H9 (cell line): ENCODE measurements at regions not wholly inside any gene's neighbourhood (a gene's known extent, or its start where the extent isn't known, plus 50 kb on each side); places are given as distances from the start of the nearest gene placed in this dataset.

ENCODE experiments used
- DNase-seq: peaks from one replicate; pipeline ENCODE4 v3.0.0-alpha.2; 2017
- H2AFZ ChIP-seq: one replicate; pipeline ENCODE4 v1.6.1; 2013; ENCODE audit warnings: mild to moderate bottlenecking, low read length, control low read depth, moderate library complexity
- H2AK5ac ChIP-seq: 2 replicates; pipeline ENCODE4 v1.6.1; 2013; ENCODE audit warnings: low read length, control low read depth, mixed read lengths; ENCODE audit not compliant: insufficient read length
- H2BK120ac ChIP-seq: one replicate; pipeline ENCODE4 v1.6.1; 2013; ENCODE audit warnings: low read depth, mild to moderate bottlenecking, low read length, control low read depth, inconsistent platforms; ENCODE audit not compliant: poor library complexity, severe bottlenecking
- H2BK12ac ChIP-seq: 2 replicates; pipeline ENCODE4 v1.6.1; 2013; ENCODE audit warnings: low read length, control low read depth, mixed read lengths, low read depth; ENCODE audit not compliant: insufficient read length
- H2BK15ac ChIP-seq: 2 replicates; pipeline ENCODE4 v1.6.1; 2013; ENCODE audit warnings: low read depth, low read length, control low read depth
- H2BK20ac ChIP-seq: one replicate; pipeline ENCODE4 v1.6.1; 2013; ENCODE audit warnings: low read depth, mild to moderate bottlenecking, low read length, control low read depth, inconsistent platforms; ENCODE audit not compliant: poor library complexity, severe bottlenecking
- H2BK5ac ChIP-seq: 2 replicates; pipeline ENCODE4 v1.6.1; 2013; ENCODE audit warnings: low read length, control low read depth, mixed read lengths; ENCODE audit not compliant: insufficient read length
- H3K14ac ChIP-seq: 2 replicates; pipeline ENCODE4 v1.6.1; 2013; ENCODE audit warnings: low read length, control low read depth; ENCODE audit not compliant: insufficient read depth
- H3K18ac ChIP-seq: 2 replicates; pipeline ENCODE4 v1.6.1; 2013; ENCODE audit warnings: low read depth, mild to moderate bottlenecking, mixed read lengths, low read length, control low read depth; ENCODE audit not compliant: insufficient read length
- H3K23ac ChIP-seq: 2 replicates; pipeline ENCODE4 v1.6.1; 2013; ENCODE audit warnings: low read length, control low read depth, mixed read lengths, low read depth; ENCODE audit not compliant: insufficient read length
- H3K23me2 ChIP-seq: 2 replicates; pipeline ENCODE4 v1.6.1; 2013; ENCODE audit warnings: low read depth, mild to moderate bottlenecking, mixed read lengths, low read length, control low read depth; ENCODE audit not compliant: insufficient read length, poor library complexity, severe bottlenecking
- H3K27ac ChIP-seq: 2 replicates; pipeline ENCODE4 v1.5.1; 2013; ENCODE audit warnings: low read length, control low read depth, mixed read lengths, low read depth; ENCODE audit not compliant: insufficient read length
- H3K27me3 ChIP-seq: 2 replicates; pipeline ENCODE4 v1.6.1; 2013; ENCODE audit warnings: low read length, control low read depth, inconsistent platforms; ENCODE audit not compliant: insufficient read depth
- H3K4ac ChIP-seq: 2 replicates; pipeline ENCODE4 v1.6.1; 2013; ENCODE audit warnings: low read depth, mild to moderate bottlenecking, control low read depth, inconsistent platforms, low read length, moderate library complexity
- H3K4me1 ChIP-seq: 2 replicates; pipeline ENCODE4 v1.6.1; 2013; ENCODE audit warnings: low read length, control low read depth, inconsistent platforms; ENCODE audit not compliant: insufficient read depth
- H3K4me2 ChIP-seq: 2 replicates; pipeline ENCODE4 v1.6.1; 2013; ENCODE audit warnings: low read length, control low read depth, mixed read lengths; ENCODE audit not compliant: insufficient read length, insufficient read depth
- H3K56ac ChIP-seq: 2 replicates; pipeline ENCODE4 v1.6.1; 2013; ENCODE audit warnings: low read depth, mild to moderate bottlenecking, mixed read lengths, low read length, control low read depth; ENCODE audit not compliant: insufficient read length
- H3K79me1 ChIP-seq: 2 replicates; pipeline ENCODE4 v1.6.1; 2013; ENCODE audit warnings: low read depth, mild to moderate bottlenecking, moderate library complexity, low read length, control low read depth, inconsistent platforms; ENCODE audit not compliant: insufficient read depth, poor library complexity, severe bottlenecking
- H3K79me2 ChIP-seq: 2 replicates; pipeline ENCODE4 v1.6.1; 2013; ENCODE audit warnings: low read length, control low read depth, inconsistent platforms; ENCODE audit not compliant: insufficient read depth
- H3K9ac ChIP-seq: 2 replicates; pipeline ENCODE4 v1.6.1; 2013; ENCODE audit warnings: low read length, control low read depth, mixed read lengths; ENCODE audit not compliant: insufficient read length; ENCODE audit errors: extremely low read depth
- H3K9me3 ChIP-seq: one replicate; pipeline ENCODE4 v1.6.1; 2013; ENCODE audit warnings: low read depth, low read length, inconsistent platforms; ENCODE audit not compliant: control insufficient read depth
- H3T11ph ChIP-seq: one replicate; pipeline ENCODE4 v1.6.1; 2013; ENCODE audit warnings: mild to moderate bottlenecking, low read length, control low read depth, inconsistent platforms
- H4K20me1 ChIP-seq: one replicate; pipeline ENCODE4 v1.6.1; 2013; ENCODE audit not compliant: control insufficient read depth, insufficient read length, insufficient read depth
- H4K5ac ChIP-seq: 2 replicates; pipeline ENCODE4 v1.6.1; 2013; ENCODE audit warnings: low read depth, mild to moderate bottlenecking, mixed read lengths, low read length, control low read depth; ENCODE audit not compliant: insufficient read length
- H4K8ac ChIP-seq: replicated peaks from 2 replicates; pipeline ENCODE4 v1.6.1; 2013; ENCODE audit warnings: low read length, control low read depth, mixed read lengths, low read depth; ENCODE audit not compliant: insufficient read length
- H4K91ac ChIP-seq: 2 replicates; pipeline ENCODE4 v1.6.1; 2013; ENCODE audit warnings: low read depth, mild to moderate bottlenecking, moderate library complexity, mixed read lengths, low read length, control low read depth; ENCODE audit not compliant: insufficient read length
- H3K27ac Mint-ChIP-seq, 3 experiments: 2 replicates in 2 of 3; 3 replicates in 1 of 3; pipeline ENCODE4 v1.8.0; 2020 to 2021; ENCODE audit warnings: mixed read lengths in 3 of 3, mild to moderate bottlenecking in 1 of 3, moderate library complexity in 1 of 3
- H3K27me3 Mint-ChIP-seq: 2 replicates; pipeline ENCODE4 v1.8.0; 2021; ENCODE audit warnings: low read depth, mild to moderate bottlenecking, moderate library complexity, mixed read lengths
- H3K36me3 Mint-ChIP-seq, 3 experiments: 2 replicates in 2 of 3; 3 replicates in 1 of 3; pipeline ENCODE4 v1.8.0; 2020 to 2021; ENCODE audit warnings: low read depth in 3 of 3, mixed read lengths in 3 of 3; ENCODE audit not compliant: insufficient read depth in 1 of 3
- H3K4me1 Mint-ChIP-seq, 2 experiments: 2 replicates each; pipeline ENCODE4 v1.8.0; 2020; ENCODE audit warnings: mixed read lengths in 2 of 2
- H3K4me3 Mint-ChIP-seq, 2 experiments: 2 replicates in 1 of 2; 3 replicates in 1 of 2; pipeline ENCODE4 v1.8.0; 2020 to 2021; ENCODE audit warnings: mild to moderate bottlenecking in 2 of 2, mixed read lengths in 2 of 2, moderate library complexity in 1 of 2
- H3K9me3 Mint-ChIP-seq, 2 experiments: 2 replicates in 1 of 2; 3 replicates in 1 of 2; pipeline ENCODE4 v1.8.0; 2020; ENCODE audit warnings: mild to moderate bottlenecking in 2 of 2, mixed read lengths in 2 of 2, moderate library complexity in 1 of 2
- CTCF ChIP-seq: fragments of 200-600 bp; sonication (generic); conservative IDR thresholded peaks from 3 replicates; pipeline ENCODE4 v1.8.0; 2021; ENCODE audit warnings: antibody characterized with exemption, mild to moderate bottlenecking
- WGBS: extraction: QIAGEN DNeasy Blood & Tissue Kit; methylation state at CpG from one replicate; pipeline ENCODE4 v1.1.7; 2013; ENCODE audit warnings: missing lambda C conversion rate, low lambda C conversion rate, mixed read lengths; ENCODE audit not compliant: insufficient read length; ENCODE audit errors: extremely low coverage; 5-methylcytosine and 5-hydroxymethylcytosine counted together

GRCh38 chr6:147704691-147705090 lies 196.2 kb downstream of the SAMD5 start:
- no peak overlapping the region for H2AFZ ChIP-seq
- H3K14ac ChIP-seq = no peak overlapping the region
- no peak overlapping the region for H4K8ac ChIP-seq
- H3K4me1 ChIP-seq = no peaks in the 10 kb centered on the region
- H3K27ac ChIP-seq = no peak overlapping the region
- H3K9me3 ChIP-seq = no peaks in the 10 kb centered on the region
- H3K27me3 ChIP-seq = no peaks in the 10 kb centered on the region
- no peak overlapping the region for H4K5ac ChIP-seq
- Mint-ChIP-seq H3K4me3 (no peak overlapping the region), H3K27ac (peak overlapping the region in 1 of 3 experiments; percentile 17; a peak in 1 of 7 replicates), H3K9me3 (no peaks in the 10 kb centered on the region), H3K36me3 (no peaks in the 10 kb centered on the region), H3K27me3 (no peaks in the 10 kb centered on the region), H3K4me1 (peaks cover 0 to 3% of the 10 kb centered on the region in 2 experiments; a peak in 1 of 4 replicates)
- H2BK20ac ChIP-seq = no peak overlapping the region
- no peaks in the 10 kb centered on the region for H3K79me1 ChIP-seq
- no peak overlapping the region for H2BK12ac ChIP-seq
- no peak overlapping the region for H3K4ac ChIP-seq
- no peak for TF ChIP-seq CTCF
- H3K23ac ChIP-seq = no peak overlapping the region
- H2BK120ac ChIP-seq = no peak overlapping the region
- H3T11ph ChIP-seq = no peak overlapping the region
- H2BK15ac ChIP-seq = no peak overlapping the region
- no peak overlapping the region for H3K56ac ChIP-seq
- H3K79me2 ChIP-seq = no peaks in the 10 kb centered on the region
- H3K18ac ChIP-seq = no peak overlapping the region
- H2BK5ac ChIP-seq = no peak overlapping the region
- no peak overlapping the region for H3K4me2 ChIP-seq
- H2AK5ac ChIP-seq = no peak overlapping the region
- no peak overlapping the region for H3K9ac ChIP-seq
- DNase-seq = no peak
- WGBS = no CpG with 5 or more reads among the region's 5 CpGs
- H4K20me1 ChIP-seq = no peaks in the 10 kb centered on the region
- no peaks in the 10 kb centered on the region for H3K23me2 ChIP-seq
- H4K91ac ChIP-seq = no peak overlapping the region
